IMR-90 (cell line): ENCODE measurements at regions not wholly inside any gene's neighbourhood (a gene's known extent, or its start where the extent isn't known, plus 50 kb on each side); places are given as distances from the start of the nearest gene placed in this dataset.

Experiments
- ATAC-seq: fragments of 200-7000 bp; cut with Tn5 transposase; 2 replicates; pipeline ENCODE4 v1.9.1; 2020; ENCODE audit warnings: low read depth, mild to moderate bottlenecking, moderate library complexity
- BruUV-seq: library from RNA; stranded (reverse); fragments of 400-500 nt; replicated peaks from 2 replicates; lab custom pipeline; 2021; lab: Mats Ljungman, UMichigan
- CTCF ChIA-PET: fragments of 300-600 bp; formaldehyde crosslinking; extraction: SDS; loops from one replicate; lab custom pipeline; 2021; ENCODE audit warnings: antibody characterized with exemption; lab: Yijun Ruan, JAX
- POLR2A ChIA-PET: fragments of 300-600 bp; sonication (Branson Sonifier 250); formaldehyde crosslinking; loops from one replicate; lab custom pipeline; 2022; ENCODE audit warnings: antibody characterized with exemption; ENCODE audit not compliant: unreplicated experiment; lab: Charles Lee
- DNase-seq: peaks from one replicate; pipeline ENCODE4 v3.0.0; 2013
- H2AFZ ChIP-seq: replicated peaks from 2 replicates; pipeline ENCODE3; 2013; ENCODE audit warnings: low read length, mild to moderate bottlenecking; ENCODE audit not compliant: poor library complexity
- H2AK5ac ChIP-seq: 2 replicates; pipeline ENCODE4 v1.6.1; 2013; ENCODE audit warnings: low read depth, low read length, inconsistent platforms
- H2AK9ac ChIP-seq: replicated peaks from 2 replicates; pipeline ENCODE3; 2013; ENCODE audit warnings: mild to moderate bottlenecking, low read depth, low read length, moderate library complexity; ENCODE audit not compliant: poor library complexity
- H2BK120ac ChIP-seq: 2 replicates; pipeline ENCODE4 v1.6.1; 2013; ENCODE audit warnings: low read depth, low read length, inconsistent platforms
- H2BK15ac ChIP-seq: 3 replicates; pipeline ENCODE4 v1.6.1; 2013; ENCODE audit warnings: low read depth, low read length, inconsistent platforms
- H2BK20ac ChIP-seq: 2 replicates; pipeline ENCODE4 v1.6.1; 2013; ENCODE audit warnings: low read depth, mild to moderate bottlenecking, inconsistent platforms, low read length, moderate library complexity
- H2BK5ac ChIP-seq: 2 replicates; pipeline ENCODE4 v1.6.1; 2013; ENCODE audit warnings: mild to moderate bottlenecking, low read depth, low read length, inconsistent platforms; ENCODE audit not compliant: poor library complexity, severe bottlenecking
- H3K14ac ChIP-seq: replicated peaks from 2 replicates; pipeline ENCODE4 v1.6.1; 2013; ENCODE audit warnings: low read depth, low read length, inconsistent platforms
- H3K18ac ChIP-seq: 2 replicates; pipeline ENCODE4 v1.6.1; 2013; ENCODE audit warnings: low read depth, low read length, control low read depth
- H3K23ac ChIP-seq: 2 replicates; pipeline ENCODE4 v1.6.1; 2013; ENCODE audit warnings: low read depth, low read length, inconsistent platforms
- H3K27ac ChIP-seq: 2 replicates; pipeline ENCODE4 v1.5.1; 2013; ENCODE audit warnings: mild to moderate bottlenecking, control low read depth, low read length; ENCODE audit not compliant: insufficient read depth
- H3K27me3 ChIP-seq: 2 replicates; pipeline ENCODE4 v1.6.1; 2013; ENCODE audit warnings: low read length; ENCODE audit not compliant: control insufficient read depth, insufficient read depth
- H3K36me3 ChIP-seq: 2 replicates; pipeline ENCODE4 v1.6.1; 2013; ENCODE audit warnings: low read length, mixed read lengths; ENCODE audit not compliant: control insufficient read depth, insufficient read depth
- H3K4ac ChIP-seq: 2 replicates; pipeline ENCODE4 v1.6.1; 2013; ENCODE audit warnings: low read depth, low read length, inconsistent platforms
- H3K4me1 ChIP-seq: 2 replicates; pipeline ENCODE4 v1.6.1; 2013; ENCODE audit warnings: low read length, mixed read lengths; ENCODE audit not compliant: control insufficient read depth, insufficient read depth
- H3K4me2 ChIP-seq: 2 replicates; pipeline ENCODE4 v1.6.1; 2013; ENCODE audit warnings: low read depth, mild to moderate bottlenecking, control low read depth, low read length, moderate library complexity
- H3K4me3 ChIP-seq: 2 replicates; pipeline ENCODE4 v1.5.1; 2013; ENCODE audit warnings: low read depth, mild to moderate bottlenecking, control low read depth, low read length, moderate library complexity; ENCODE audit not compliant: insufficient read depth
- H3K56ac ChIP-seq: 2 replicates; pipeline ENCODE4 v1.6.1; 2013; ENCODE audit warnings: low read length, inconsistent platforms; ENCODE audit not compliant: insufficient read depth; ENCODE audit errors: extremely low read depth
- H3K79me1 ChIP-seq, 2 experiments: 2 replicates each; pipeline ENCODE4 v1.6.1; 2013; ENCODE audit warnings: low read length in 2 of 2, inconsistent platforms in 1 of 2, low read depth in 1 of 2
- H3K9ac ChIP-seq: 2 replicates; pipeline ENCODE4 v1.6.1; 2013; ENCODE audit warnings: low read depth, low read length, control low read depth
- H3K9me1 ChIP-seq: 2 replicates; pipeline ENCODE4 v1.6.1; 2013; ENCODE audit warnings: low read length, inconsistent platforms; ENCODE audit not compliant: insufficient read depth
- H3K9me3 ChIP-seq: 2 replicates; pipeline ENCODE4 v1.6.1; 2013; ENCODE audit warnings: low read length; ENCODE audit not compliant: control insufficient read depth, insufficient read depth
- H4K20me1 ChIP-seq: 2 replicates; pipeline ENCODE4 v1.6.1; 2013; ENCODE audit warnings: low read length, inconsistent platforms; ENCODE audit not compliant: insufficient read depth
- H4K5ac ChIP-seq: 2 replicates; pipeline ENCODE4 v1.6.1; 2013; ENCODE audit warnings: mild to moderate bottlenecking, low read depth, low read length, control low read depth
- H4K8ac ChIP-seq, 2 experiments: 2 replicates each; pipeline ENCODE4 v1.6.1; 2013; ENCODE audit warnings: low read depth in 2 of 2, low read length in 2 of 2, control low read depth in 1 of 2, inconsistent platforms in 1 of 2
- H4K91ac ChIP-seq: 2 replicates; pipeline ENCODE4 v1.6.1; 2013; ENCODE audit warnings: low read depth, low read length, inconsistent platforms; ENCODE audit not compliant: insufficient read depth
- CHD1 ChIP-seq: IDR thresholded peaks from 2 replicates; pipeline ENCODE4 v1.6.1; 2012; ENCODE audit warnings: low read depth, low read length, improper control_type of control experiment
- MAZ ChIP-seq: IDR thresholded peaks from 2 replicates; pipeline ENCODE4 v1.6.1; 2012; ENCODE audit warnings: low read depth, mild to moderate bottlenecking, low read length, improper control_type of control experiment, moderate library complexity, borderline replicate concordance
- MXI1 ChIP-seq: IDR thresholded peaks from 2 replicates; pipeline ENCODE4 v1.6.1; 2012; ENCODE audit warnings: low read depth, mild to moderate bottlenecking, low read length, moderate library complexity, borderline replicate concordance
- RAD21 ChIP-seq: IDR thresholded peaks from 2 replicates; pipeline ENCODE4 v1.6.1; 2012; ENCODE audit warnings: low read length, improper control_type of control experiment
- RCOR1 ChIP-seq: IDR thresholded peaks from 2 replicates; pipeline ENCODE4 v1.6.1; 2012; ENCODE audit warnings: mild to moderate bottlenecking, low read length, improper control_type of control experiment; ENCODE audit not compliant: insufficient replicate concordance
- SMC3 ChIP-seq: fragments of 150-350 bp; IDR thresholded peaks from 2 replicates; pipeline ENCODE4 v1.6.1; 2016; ENCODE audit warnings: low read depth, mild to moderate bottlenecking, antibody characterized with exemption, low read length, moderate library complexity
- WGBS, 2 experiments: methylation state at CpG; one replicate each; pipeline versions ENCODE4 v1.1.5 to v1.1.7; 2013; ENCODE audit warnings: missing lambda C conversion rate in 2 of 2; ENCODE audit not compliant: insufficient read length in 1 of 2; ENCODE audit errors: extremely low coverage in 2 of 2; 5-methylcytosine and 5-hydroxymethylcytosine counted together
- dilution Hi-C: fragments of 300-500 bp; cut with HindIII; formaldehyde crosslinking; loops from one replicate; pipeline ENCODE4 v1.14.3; 2018; ENCODE audit warnings: low sequenced_read_pairs; ENCODE audit not compliant: unreplicated experiment
- in situ Hi-C: fragments of 300-500 bp; cut with MboI; formaldehyde crosslinking; loops from 3 replicates; pipeline ENCODE4 v1.14.3; 2019; ENCODE audit warnings: low sequenced_read_pairs, inconsistent platforms, mixed read lengths
- intact Hi-C: fragments of 100-400 bp; cut with micrococcal nuclease; formaldehyde crosslinking; loops from 2 replicates; pipeline ENCODE4 v1.10.0; 2022

GRCh38 chr5:74304536-74304935, 336.0 kb downstream of the ENC1 start:
- intact Hi-C loops (no loop called here), dilution Hi-C loops (no loop called here), in situ Hi-C loops (no loop called here)
- Histone ChIP-seq H4K8ac (no peak overlapping the region), H3K4me2 (no peak overlapping the region), H2BK20ac (no peak overlapping the region), H3K36me3 (no peaks in the 10 kb centered on the region), H3K4me1 (no peaks in the 10 kb centered on the region), H3K27ac (no peak overlapping the region), H2BK120ac (no peak overlapping the region), H4K91ac (no peak overlapping the region), H3K4ac (no peak overlapping the region), H3K56ac (no peak overlapping the region), H3K4me3 (no peak overlapping the region), H3K9me3 (no peaks in the 10 kb centered on the region), H3K79me1 (no peaks in the 10 kb centered on the region), H3K23ac (no peak overlapping the region), H2BK15ac (no peak overlapping the region), H3K18ac (no peak overlapping the region), H3K9me1 (no peaks in the 10 kb centered on the region), H2AFZ (no peak overlapping the region), H3K9ac (no peak overlapping the region), H3K14ac (no peak overlapping the region), H4K5ac (no peak overlapping the region), H4K20me1 (no peaks in the 10 kb centered on the region), H2AK5ac (no peak overlapping the region), H2AK9ac (no peak overlapping the region), H2BK5ac (no peak overlapping the region), H3K27me3 (peaks cover 2% of the 10 kb centered on the region)
- no peak for TF ChIP-seq SMC3
- TF ChIP-seq CHD1: no peak
- no peak for TF ChIP-seq MXI1
- no peak for TF ChIP-seq RAD21
- TF ChIP-seq RCOR1: no peak
- TF ChIP-seq MAZ: no peak
- POLR2A ChIA-PET: no interaction called here
- BruUV-seq: no TSS peak
- ATAC-seq (no peak), DNase-seq (no peak)
- WGBS, 2 experiments: no CpG with 5 or more reads among the region's 1 CpG
- CTCF ChIA-PET: no interaction called here
